HG03159 (cell line): ENCODE measurements at regions not wholly inside any gene's neighbourhood (a gene's known extent, or its start where the extent isn't known, plus 50 kb on each side); places are given as distances from the start of the nearest gene placed in this dataset.

Experiments
- ATAC-seq: cut with Tn5 transposase; IDR thresholded peaks from one replicate; pipeline ENCODE4 v1.9.1; 2021; ENCODE audit warnings: mild to moderate bottlenecking, moderate library complexity; ENCODE audit not compliant: unreplicated experiment

DNA sequence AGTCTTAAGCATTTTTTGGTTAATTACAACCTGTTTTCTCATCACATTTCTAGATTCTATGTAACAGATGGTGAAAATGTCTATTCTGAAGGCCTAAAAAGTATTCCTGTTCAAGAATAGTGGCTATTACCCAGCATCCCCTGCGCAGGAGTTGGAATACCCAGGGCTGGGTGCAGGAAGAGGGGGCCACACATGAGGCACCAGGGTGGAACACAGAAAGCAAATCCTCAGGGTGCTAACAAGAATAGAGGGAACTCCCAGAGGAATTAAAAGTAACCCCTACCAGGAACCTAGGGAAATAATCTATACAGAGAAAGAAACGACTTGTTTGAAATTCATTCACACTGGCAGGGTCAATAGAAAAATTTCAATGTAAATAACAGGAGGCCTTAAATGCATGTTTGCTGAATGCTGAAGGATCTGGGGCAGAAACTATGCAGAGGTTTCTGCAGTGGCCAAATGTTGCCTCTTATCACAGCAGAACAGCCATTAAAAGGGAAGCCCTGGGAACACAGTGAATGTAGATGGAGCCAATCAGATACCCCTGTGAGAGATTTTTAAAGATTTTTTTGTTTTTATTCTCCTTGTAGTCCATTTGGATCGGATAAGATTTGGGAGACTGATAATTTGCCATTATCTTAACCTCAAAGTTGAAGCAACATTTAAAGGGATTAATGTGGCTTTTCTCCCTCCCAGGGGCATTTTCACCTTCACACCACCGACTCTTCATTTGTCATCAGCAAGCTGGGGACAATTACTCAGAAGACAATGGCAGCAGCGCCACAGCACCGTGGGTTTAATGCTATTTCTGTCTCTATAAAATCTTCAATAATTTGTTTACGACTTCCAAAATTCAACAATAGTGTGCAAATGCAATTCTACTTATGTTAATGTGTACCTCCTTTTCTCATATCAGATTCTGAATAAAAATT, 196.0 kb upstream of the PSMD7 start:
- no peak for ATAC-seq

DNA sequence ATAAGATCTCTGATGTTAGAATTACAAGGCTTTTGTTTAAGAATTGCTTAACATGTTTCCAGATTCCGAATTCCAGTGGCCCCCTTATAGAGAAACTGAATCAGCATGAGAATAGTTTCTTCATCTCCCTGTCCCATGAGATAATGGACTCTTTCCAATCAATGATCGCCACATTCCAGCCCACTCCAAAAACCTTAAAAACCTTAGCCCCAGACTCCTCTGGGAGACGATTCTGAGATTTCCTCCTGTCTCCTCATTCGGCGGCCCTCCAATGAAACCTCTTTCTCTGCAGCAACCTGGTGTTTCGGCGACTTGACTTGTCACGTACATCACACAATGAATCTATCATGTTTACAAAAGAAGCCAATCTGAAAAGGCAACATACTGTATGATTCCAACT, 197.1 kb upstream of the PSMD7 start:
- no peak for ATAC-seq

DNA sequence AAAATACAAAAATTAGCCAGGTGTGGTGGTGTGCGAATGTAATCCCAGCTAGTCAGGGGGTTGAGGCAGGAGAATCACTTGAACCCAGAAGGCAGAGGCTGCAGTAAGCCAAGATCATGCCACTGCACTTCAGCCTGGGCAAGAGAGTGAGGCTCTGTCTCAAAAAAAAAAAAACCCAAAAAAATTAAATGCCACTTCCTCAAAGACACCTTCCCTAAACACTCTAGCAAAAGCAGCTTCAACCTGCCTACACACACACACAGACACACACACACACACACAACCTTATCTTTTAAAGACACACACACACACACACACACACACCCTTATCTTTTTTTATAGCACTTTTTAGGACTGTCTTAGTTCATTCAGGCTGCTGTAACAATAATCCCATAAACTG, 201.7 kb upstream of the PSMD7 start:
- ATAC-seq = no peak

DNA sequence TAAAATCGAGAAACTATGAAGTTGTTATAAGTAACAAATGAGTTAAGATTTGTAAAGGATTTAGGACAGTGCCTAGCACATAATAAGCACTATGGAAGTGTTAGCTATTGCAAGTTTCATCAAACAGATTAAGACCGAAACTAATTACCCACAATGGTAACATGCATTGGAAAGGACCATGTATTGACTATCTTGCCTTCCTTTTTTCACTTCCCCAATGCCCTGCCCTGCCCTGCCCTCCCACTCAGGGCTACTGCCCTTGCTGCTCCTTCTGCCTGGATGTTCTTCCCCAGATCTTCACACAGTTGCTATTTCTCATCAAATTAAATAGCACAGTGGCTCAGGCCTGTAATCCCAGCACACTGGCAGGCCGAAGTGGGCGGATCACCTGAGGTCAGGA, 202.1 kb upstream of the PSMD7 start:
- ATAC-seq = peak; percentile 72

DNA sequence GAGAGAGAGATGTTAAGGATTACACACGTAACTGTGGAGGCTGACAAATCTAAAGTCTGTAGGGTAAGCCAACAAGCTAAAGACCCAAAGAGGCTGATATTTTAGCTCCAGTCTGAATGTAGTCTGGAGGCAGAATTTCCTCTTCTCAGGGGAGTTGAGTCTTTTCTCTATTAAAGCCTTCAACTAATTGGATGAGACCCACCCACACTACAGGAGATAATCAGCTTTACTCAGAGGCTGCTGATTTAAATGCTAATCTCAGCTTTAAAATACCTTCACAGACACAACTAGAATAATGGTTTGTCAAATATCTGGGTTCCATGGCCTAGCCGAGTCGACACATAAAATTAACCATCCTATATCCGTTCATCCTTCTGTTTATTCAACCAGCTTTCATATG, 204.3 kb upstream of the PSMD7 start:
- ATAC-seq = no peak

DNA sequence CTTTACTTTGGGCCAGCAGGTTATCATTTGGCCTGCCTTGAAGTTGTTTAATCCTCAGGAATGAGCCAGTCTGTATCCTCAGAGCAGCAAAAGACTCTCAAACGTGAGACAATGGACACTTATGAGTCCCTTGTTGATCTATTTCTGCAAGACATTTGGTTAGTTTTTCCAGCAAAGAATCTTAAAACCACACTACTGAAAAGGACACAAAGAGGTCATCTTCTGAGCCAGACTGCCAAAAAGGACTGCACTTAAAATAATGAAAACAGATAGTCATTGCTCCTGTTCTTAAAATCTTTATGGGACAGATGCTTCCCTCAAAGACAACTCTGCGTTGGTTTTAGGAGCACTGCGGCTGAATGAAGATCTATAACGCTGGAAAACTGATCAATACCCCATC, 205.7 kb upstream of the PSMD7 start:
- no peak for ATAC-seq

DNA sequence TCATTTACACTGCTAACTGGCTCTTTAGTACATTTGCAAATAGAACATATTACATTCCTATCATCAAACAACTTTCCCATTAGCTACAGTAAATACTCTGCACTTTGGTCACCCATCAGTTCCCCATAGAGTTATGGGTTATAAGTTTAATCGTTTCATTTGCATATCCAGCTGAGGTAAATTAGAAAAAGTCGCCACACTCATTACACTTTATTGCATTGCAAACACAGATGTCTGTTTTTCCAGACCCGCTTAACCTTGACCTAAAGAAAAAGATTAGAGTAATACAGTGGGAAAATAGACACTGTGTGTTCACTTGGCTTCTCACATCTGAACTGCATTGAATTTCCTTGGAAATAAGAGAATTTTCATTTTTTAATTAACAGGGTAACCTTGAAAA, 213.1 kb upstream of the PSMD7 start:
- no peak for ATAC-seq

DNA sequence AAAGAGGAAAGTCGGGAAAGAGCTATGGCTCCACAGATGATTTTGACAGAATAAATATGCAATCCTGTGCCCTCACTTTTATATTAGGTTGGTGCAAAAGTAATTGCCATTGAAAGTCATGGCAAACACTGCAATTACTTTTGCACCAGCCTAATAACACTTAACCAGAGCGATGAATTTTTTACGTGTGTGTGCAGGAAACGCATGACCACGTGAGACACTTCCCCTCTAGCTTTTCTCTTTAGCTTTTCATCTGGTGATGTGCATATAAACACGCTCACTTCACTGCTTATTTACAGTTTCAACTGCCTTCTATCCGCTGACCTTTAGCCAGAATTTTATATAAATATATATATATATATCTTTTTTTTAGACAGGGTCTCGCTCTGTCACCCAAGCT, 216.3 kb upstream of the PSMD7 start:
- no peak for ATAC-seq

DNA sequence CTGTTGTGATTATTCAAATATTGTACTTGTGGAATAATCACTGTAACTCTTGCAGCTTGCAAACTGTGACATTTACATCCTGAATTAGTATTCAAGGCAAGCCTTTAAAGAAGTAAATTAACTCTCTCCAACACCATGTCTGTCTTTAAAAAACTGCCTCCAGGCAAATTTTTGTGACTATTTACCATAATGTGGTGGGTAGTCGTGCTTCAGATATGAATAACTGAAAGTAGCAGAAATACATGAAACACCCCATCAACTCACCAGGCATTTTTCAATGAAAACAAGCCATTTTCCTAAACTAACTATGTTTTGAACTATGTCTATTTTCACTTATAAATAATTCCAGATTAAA, 217.4 kb upstream of the PSMD7 start:
- peak; percentile 63 for ATAC-seq

DNA sequence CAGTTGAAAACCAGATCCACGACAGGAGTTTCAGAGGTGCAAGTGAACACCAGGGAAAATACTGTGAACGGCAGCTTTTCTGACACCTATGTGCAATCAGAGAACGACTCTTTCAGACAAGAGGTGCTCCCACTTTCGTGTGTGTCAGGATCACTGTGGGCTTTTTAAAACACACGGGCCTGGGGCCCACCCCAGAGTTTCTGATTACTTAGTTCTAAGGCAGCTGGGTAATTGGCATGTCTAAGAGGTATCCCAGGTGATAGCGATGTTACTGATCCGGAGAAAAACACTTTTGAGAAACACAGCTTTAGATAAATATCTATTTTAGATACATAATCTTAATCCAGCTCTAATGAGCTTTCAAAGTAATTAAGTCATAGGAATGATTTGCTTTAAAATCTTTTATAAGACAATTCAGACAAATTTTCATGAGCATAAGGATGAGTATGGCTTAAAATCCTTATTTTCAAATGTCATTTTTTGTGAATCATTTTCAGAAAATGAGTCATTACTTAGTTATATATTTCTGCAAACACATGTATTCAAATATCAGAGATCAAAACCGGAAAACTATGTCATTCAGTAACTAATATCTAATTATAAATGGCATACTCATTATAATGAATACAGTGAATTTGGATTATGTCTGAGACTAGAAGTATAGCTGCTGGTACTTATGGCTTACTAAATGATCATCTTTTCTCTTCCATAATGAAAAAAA, 217.9 kb upstream of the PSMD7 start:
- peak; percentile 56 for ATAC-seq

DNA sequence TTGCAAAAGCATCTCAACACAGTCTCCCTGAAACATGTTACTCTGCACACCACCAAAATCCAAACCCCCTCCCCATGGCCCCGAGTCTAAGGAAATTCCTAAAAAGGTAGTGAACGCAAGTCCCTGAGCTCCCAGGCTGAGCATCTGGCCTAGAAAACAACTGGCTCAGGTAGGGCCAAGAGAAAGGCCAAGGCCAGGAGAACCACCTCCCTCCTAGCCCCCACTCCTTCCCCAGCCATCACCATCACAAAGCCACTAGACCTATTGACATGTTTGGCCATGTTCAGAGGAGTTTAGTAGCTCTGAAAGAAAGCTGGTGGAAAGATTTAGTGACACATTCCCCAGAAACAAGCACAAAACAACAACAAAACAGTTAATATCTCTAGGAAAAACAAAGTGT, 220.0 kb upstream of the PSMD7 start:
- no peak for ATAC-seq

DNA sequence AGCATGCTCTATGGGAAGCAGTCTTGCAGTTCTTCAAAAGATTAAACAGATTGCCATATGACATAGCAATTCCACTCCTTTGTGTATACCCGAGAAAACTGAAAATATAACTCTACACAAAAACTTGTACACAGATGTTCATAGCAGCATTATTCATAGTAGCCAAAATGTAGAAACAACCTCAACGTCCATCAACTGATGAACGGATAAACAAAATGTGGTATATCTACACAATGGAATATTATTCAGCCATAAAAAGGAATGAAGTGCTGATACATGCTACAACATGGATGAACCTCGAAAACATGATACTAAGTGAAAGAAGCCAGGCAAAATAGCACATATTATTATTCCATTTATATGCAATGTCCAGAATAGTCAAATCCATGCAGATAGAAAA, 221.2 kb upstream of the PSMD7 start:
- ATAC-seq = no peak

DNA sequence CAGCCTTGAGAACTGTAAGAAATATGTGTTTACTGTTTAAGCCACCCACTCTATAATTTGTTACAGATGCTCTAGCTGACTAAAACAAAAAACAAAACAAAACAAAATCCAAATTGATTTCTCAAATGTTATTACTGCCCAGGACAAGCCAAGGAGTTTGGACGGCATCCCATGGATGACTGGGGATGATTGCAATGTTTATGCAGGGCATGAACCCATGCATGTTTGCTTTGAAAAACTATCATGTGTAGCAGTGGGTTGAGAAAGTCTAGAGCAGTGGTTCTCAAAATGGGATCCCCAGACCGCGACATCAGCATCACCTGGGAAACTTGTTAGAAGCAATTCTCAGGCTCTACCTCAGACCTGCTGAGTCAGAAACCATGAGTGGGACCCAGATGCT, 223.2 kb upstream of the PSMD7 start:
- no peak for ATAC-seq

DNA sequence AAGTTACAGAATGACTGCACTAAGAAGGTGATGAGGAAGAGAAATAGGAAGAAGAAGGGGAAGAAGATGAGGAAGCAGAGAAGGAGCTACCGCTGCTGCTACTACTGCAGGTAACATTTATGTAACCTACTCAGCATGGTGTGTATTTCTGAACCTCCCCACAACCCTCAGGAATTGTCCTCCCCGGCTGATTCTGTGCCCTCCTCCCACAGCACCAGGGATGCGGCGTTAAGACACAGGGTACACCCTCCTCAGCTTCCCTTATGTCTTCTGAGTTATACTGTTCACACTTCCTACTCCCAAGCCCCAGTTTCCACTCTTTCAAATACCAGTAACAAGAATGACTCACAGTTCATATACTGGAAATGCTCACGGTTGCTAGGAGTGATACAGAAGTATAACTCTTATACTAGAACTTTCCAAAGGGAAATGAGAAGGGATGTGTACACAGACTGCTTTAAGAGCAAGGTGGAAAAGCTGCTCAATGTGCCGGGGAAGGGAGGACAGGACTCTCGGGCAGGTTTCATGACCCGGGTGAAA, 224.5 kb upstream of the PSMD7 start:
- no peak for ATAC-seq

DNA sequence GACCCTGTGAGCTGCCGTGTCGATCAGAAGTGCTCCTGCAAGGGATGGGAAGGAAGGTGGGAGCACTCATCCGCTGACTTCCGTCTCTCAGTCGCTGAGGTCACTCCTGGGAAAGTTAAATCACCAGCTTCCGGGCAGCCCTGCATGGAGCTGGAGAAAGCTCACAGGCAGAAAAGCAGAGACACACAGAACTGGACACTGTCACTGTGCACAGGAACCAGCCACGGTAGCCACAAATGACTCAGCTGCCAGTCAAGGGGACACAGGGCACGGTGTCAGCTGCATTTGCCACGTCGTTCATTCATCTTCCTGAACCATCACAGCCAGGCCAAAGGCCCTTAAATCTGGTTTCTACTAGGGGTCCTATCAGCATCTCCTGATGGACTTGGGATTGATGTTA, 226.4 kb upstream of the PSMD7 start:
- no peak for ATAC-seq

DNA sequence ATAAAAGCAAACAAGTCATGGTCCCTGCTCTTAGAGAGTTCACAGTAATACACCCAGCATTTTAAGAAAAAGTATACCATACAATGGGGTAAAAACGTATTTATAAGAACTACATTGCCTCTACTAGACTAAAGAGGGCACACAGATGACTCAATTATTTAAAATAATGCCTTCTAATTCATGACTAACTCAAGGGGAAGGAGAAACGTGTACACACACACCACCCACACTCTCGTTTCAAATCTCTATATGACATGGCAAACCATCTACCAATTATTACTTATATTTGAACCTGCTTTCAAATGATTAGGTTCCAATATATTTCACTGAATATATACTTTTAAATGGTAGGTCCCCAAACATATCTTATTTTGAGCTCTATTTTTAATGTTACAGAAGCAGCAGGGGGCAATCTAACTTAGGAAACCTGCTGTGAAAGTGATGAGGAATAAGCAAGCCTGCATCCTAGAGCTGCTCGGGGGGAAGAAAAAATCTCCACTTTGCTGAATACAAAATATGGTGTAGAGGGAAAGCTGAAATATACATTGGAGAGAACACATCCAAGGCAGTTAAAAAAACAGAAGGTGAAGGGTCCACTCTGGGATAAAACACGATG, 232.4 kb upstream of the PSMD7 start:
- no peak for ATAC-seq

DNA sequence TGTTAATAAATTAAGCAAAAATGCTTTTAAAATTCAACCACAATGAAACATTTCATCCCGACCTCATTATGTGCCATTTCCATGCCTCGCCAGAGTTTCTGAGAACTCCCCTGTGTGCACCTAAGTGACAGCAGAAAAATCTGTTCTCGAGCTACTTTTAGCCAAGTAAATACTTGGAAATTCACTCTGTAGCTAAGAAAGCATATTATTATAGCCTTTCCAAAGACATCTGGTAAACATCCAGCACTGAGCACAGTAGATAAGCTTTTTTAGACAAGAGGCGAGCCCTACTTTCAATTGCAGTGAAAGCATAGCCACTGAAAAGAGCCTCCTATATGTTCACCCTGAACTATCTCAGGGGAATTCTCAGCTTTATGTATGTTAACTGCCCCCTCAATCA, 242.8 kb upstream of the PSMD7 start:
- no peak for ATAC-seq

DNA sequence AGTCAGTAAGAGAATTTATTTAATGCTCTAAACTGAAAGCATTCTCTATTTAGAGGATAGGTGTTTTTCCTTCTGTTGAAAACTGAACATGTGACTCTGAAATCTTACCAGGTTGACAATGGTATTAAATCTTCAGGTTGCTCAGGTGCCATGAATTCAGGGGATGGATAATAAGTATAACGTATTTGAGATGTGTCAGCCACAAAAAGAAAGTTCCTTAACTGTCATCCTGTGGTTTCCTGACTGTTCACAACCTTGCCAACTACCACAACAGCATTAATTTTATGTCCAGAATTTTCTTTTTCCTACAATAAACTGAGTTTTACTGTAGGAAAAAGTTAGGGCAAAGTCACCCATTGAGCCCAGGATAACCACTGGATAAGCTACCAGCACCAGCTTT, 243.3 kb upstream of the PSMD7 start:
- ATAC-seq = no peak

DNA sequence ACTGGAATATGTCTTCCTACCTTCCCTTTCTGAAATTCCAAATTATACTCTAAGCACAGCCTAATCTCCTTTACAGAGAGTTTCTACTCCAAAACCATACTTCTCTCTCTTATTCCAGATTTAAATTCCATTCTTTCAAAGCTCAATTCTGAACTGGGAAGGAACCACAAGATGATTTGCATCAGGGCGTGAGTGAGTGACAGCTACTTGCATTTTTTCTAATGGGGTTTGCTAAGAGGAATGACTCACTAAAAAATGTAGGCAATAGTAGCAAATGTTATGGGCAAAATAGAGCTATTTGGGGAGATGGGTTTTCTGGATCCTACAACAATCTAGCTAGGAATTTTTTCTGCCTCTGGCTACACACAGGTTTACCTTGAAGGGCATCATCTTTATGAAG, 244.6 kb upstream of the PSMD7 start:
- no peak for ATAC-seq

DNA sequence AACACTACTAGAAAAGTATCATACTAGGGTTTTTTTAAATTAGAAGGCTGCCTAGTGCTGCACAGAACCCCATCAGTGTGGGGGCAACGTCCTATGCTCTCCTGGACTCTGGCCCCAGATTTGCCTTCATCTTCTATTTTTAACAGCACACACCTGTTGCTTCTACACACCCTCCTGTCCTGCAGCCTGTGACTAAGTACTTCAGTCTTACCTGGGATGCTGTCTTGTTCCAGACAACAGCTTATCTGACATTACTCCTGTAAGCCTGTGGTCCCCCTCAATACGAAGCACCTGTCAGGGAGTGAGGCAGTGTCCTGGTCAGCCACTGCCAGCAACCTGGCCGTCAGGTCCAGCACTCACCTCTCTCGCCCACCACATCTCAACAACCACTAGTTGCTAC, 247.6 kb upstream of the PSMD7 start:
- no peak for ATAC-seq

DNA sequence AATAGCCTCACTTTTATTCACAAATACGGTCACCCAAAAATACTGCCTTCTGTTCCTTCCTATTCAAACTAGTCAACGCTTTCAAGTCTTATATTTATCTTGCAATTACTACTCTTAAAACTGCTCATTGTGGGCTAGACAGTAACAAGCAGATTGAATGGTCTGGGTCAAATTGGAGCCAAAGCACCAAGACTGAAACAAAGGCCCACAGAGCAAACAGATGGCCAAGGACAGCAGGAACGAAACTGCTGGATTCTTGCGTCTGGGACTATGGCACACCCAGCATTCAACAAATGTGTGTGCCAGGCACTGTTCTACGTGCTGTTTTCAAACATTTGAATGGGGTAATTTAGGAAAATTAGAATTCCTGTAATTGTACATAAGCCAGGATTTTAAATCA, 250.1 kb upstream of the PSMD7 start:
- ATAC-seq = no peak

DNA sequence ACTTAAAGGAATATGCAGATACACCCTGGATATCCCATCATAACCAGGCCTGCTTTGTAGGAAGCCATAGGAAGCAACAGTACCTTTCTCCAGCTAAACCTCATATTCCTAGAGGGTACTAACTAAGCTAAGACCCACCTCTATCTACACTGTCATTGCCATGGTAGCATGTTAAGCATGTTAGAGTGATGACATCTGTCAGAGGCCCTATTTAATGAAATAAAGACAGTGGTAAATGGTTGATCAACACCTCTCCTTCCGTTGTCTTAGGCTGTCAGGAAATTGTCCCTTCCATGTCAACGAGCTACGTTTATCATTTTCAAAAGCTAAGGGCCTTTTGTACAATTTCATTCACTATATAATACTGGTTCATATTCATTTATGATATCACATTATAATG, 251.1 kb upstream of the PSMD7 start:
- no peak for ATAC-seq
